HG02588 (cell line): ENCODE measurements at regions not wholly inside any gene's neighbourhood (a gene's known extent, or its start where the extent isn't known, plus 50 kb on each side); places are given as distances from the start of the nearest gene placed in this dataset.
"Not testable (repeated sequence)": the region's sequence is repeated elsewhere in the genome, so short reads cannot be mapped to it uniquely, and the experiment has no call there.

Experiments used
- ATAC-seq: cut with Tn5 transposase; IDR thresholded peaks from one replicate; pipeline ENCODE4 v1.9.1; 2021; ENCODE audit warnings: mild to moderate bottlenecking, moderate library complexity; ENCODE audit not compliant: unreplicated experiment

DNA sequence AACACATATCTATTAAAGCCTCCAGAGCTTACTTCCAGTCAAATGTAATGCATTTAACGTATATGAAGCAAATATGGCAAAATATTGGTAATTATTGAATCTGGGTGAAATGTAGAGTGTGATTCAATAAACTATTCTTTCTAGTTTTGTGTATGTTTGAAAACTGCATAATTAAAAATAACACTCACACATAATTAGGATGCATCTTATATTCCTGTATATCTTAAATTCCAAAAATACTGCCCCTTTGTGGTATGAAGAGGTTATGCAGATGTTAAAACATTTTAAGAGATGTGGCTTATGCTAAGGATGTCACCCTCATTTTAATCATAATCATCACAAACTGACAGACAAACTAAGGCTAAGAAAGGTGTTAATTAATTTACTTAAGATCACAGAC, 182.9 kb downstream of the COX18 start:
- ATAC-seq = no peak

DNA sequence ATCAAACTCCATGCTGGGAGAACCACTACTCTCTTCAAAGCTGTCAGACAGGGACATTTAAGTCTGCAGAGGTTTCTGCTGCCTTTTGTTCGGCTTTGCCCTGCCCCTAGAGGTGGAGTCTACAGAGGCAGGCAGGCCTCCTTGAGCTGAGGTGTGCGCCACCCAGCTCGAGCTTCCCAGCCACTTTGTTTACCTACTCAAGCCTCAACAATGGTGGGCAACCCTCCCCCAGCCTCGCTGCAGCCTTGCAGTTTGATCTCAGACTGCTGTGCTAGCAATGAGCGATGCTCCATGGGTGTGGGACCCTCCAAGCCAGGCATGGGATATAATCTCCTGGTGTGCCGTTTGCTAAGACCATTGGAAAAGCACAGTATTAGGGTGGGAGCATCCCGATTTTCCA, 185.3 kb downstream of the COX18 start:
- not testable (repeated sequence) for ATAC-seq

DNA sequence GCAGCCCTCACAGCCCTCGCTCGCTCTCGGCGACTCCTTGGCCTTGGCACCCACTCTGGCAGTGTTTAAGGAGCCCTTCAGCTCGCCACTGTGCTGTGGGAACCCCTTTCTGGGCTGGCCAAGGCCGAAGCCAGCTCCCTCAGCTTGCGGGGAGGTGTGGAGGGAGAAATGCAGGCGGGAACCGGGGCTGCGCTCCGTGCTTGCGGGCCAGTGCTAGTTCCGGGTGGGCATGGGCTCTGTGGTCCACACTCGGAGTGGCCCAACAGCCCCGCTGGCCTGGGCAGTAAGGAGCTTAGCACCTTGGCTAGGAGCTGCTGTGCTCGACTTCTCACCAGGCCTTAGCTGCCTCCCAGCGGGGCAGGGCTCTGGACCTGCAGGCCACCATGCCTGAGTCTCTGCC, 192.6 kb downstream of the COX18 start:
- ATAC-seq = no peak

DNA sequence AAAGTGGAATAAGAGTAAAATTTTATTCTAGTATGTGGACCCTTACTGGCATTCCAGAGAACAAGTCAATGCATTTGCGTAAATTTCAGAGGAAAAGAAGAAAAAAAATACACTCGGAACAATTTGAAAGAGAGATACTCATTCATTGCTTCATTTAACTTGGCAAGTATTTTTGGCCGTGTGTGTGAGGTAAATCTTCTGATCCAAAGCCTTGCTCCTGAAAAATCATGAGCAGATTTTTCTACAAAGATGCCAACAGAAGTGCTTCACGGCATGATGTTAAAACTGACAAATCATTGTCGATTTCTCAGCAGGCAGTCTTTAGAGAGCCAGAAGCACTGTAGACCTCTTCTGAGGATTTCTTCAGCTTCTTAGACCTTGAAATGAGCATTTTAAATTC, 194.0 kb downstream of the COX18 start:
- no peak for ATAC-seq

DNA sequence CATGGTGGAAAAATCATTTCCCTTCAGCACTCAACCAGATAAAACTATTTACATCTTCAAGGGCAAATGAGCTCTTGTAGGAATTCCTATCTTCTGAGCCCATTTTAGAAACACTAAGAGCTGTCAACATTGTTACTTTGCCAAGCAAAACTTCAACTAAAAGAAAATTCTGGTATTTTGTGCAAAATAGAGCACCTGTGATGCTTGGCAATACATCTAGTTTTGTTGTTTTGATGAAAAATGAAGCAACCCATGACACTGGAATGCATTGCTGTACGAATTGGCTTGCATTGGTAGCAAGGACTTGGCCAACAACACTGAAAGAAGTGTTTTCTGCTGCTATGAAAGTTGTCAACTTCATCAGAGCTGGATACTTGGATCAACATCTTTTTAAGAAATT, 194.4 kb downstream of the COX18 start:
- ATAC-seq = no peak

DNA sequence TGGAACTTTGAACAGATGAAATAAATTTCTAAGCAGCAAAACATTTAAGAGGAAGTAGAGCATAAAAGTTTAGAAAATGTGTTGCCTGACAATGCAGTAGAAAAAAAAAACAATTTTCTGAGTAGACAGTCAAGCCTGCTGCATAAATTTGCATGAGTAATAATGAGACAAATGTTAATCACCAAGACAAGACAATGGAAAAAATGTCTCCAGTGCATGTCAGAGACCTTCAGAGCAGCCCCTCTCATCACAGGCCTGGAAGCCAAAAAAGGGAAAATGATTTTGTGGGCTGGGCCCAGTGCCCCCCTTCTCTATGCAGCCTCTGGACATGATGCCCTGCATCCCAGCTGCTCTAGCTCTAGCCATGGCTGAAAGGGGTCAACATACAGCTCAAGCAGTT, 204.6 kb downstream of the COX18 start:
- ATAC-seq = no peak

DNA sequence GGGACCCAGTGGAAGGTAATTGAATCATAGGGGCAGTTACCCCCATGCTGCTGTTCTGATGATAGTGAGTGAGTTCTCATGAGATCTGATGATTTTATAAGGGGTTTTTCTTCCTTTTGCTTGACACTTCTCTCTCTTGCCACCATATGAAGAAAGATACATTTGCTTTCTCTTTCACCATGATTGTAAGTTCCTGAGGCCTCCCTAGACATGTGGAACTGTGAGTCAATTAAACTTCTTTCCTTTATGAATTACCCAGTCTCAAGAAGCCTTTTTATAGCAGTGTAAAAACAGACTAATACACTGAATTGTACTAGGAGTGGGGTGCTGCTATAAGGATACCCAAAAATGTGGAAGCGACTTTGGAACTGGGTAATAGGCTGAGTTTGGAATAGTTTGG, 205.2 kb downstream of the COX18 start:
- ATAC-seq = not testable (repeated sequence)

DNA sequence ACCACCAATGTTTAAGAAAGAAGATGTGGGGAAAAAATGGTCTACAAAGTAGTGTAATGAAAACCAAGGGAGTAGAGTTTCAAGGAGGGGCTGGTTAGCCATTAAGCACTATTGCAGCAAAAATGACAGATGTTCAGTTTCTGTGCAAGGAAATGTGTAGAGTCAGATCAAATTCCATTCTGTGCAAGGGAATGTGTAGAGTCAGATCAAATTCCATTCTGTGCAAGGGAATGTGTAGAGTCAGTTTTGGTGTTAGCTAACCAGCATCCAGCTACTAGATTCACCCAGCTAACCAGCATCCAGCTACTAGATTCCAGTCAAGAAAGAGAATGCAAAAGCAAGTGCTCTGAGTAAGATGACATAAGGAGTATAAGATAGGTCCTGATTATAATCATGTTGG, 208.8 kb downstream of the COX18 start:
- ATAC-seq = no peak

DNA sequence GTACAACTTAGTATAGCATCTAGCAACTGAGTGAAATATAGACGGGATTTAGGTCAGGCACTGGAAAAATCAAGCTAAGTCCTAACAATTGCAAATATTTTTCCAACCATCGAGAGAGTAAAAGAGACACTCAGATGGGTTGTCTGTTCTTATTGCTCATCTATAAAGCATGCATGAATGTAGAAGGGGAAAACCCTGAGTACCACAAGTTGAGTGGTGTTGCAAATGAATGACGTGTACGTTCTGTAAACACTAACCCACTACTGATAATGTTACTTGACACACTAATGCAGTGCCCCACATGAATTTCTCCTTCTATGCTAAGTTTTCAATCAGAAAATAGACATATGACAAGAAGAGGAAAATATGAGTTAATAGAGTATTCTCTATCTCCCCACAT, 211.2 kb downstream of the COX18 start:
- ATAC-seq = no peak

DNA sequence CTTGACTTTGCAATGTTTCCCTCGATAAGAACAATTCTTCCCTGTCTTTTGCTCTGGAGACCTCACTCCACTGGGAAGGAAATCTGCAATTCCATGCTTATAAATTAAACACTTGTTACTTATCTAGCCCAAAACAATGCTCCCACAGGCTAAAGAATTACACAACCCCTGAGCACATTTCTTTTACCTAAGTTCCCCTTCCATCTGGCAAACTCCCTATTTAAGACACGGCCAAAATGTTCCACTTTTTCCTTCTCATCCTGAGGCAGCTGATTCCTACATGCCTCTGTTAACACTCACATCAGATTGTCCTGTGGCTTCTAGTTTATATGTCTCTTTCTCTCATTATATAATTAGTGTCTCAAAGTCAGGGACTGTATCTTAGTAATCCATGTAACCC, 211.7 kb downstream of the COX18 start:
- ATAC-seq = no peak

DNA sequence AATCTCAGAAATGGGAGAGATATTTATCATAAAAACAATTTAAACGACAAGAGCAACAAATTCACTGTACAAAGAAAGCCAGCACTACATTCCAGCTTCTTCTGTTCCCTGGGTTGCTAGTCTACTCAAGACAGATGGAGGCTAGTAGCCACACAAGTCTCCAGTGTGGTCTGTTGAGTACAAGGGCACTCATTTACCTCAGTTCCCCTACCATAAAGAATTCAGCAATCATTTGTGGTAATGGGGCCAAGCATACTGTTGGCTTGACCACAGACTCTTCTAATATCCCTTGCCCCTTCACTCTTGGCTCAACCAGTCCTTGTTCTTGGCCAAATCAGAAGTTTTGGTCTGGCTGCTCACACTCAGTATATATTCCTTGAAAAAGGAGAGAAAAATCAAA, 212.3 kb downstream of the COX18 start:
- no peak for ATAC-seq

DNA sequence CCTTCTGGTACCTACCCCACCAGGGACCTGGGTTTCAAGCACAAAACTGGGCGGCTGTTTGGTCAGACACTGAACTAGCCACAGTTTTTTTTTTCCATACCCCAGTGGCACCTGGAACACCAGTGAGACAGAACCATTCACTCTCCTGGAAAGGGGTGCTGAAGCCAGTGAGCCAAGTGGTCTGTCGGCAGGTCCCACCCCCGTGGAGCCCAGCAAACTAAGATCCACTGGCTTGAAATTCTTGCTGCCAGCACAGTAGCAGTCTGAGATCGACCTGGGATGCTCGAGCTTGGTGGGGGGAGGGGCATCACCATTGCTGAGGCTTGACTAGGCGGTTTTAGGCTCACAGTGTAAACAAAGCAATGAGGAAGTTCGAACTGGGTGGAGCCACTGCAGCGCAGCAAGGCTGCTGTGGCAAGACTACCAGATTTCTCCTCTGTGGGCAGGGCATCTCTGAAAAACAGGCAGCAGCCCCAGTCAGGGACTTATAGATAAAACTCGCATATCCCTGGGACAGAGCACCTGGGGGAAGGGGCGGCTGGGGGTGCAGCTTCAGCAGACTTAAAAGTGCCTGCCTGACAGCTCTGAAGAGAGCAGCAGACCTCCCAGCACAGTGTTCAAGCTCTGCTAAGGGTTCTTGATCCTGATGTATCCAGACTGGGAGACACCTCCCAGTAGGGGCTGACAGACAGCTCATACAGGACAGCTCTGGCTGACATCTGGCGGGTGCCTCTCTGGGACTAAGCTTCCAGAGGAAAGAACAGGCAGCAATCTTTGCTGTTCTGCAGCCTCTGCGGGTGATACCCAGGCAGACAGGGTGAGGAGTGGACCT, 223.0 kb downstream of the COX18 start:
- no peak for ATAC-seq

DNA sequence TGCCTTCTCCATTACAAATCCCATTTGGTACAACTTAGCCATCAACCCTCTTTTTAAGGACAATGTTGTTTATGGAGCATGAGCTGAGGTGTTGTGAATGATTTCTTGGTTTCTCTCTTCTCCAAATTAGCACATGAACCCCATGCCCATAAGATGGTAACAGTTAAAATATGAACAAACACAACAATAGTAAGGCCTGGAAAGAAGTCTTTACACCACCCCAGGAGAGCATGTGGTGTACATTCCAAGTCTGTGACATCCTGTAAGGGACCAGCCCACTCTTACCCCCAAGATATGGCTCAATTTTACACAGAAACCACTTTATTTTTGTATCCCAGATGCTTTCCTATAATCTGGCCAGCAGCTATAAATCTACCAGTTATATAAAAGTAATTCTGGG, 226.1 kb downstream of the COX18 start:
- no peak for ATAC-seq

DNA sequence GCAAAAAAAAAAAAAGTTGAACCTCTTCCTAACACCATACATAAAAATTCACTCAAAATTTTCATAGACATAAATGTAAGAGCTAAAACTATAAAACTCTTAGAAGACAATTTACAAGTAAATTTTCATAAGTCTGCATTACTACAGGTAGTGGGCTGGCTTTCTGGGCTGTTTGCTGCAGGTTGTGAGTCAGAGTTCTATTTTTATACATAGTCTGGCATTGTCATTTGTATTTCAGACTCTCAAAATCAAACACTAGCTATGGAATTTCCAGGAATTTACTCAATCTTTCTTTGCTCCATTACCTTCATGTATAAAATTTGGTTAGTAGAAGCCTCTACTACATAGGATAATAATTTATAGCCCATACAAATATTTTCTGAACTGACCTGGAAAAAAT, 227.2 kb downstream of the COX18 start:
- no peak for ATAC-seq

DNA sequence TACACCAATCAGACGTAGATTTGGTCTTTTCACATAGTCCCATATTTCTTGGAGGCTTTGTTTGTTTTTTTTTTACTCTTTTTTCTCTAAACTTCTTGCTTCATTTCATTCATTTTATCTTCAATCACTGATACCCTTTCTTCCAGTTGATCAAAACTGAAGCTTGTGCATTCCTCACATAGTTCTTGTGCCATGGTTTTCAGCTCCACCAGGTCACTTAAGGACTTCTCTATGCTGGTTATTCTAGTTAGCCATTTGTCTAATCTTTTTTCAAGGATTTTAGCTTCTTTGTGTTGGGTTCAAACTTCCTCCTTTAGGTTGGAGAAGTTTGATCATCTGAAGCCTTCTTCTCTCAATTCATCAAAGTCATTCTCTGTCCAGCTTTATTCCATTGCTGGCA, 229.3 kb downstream of the COX18 start:
- ATAC-seq = not testable (repeated sequence)

DNA sequence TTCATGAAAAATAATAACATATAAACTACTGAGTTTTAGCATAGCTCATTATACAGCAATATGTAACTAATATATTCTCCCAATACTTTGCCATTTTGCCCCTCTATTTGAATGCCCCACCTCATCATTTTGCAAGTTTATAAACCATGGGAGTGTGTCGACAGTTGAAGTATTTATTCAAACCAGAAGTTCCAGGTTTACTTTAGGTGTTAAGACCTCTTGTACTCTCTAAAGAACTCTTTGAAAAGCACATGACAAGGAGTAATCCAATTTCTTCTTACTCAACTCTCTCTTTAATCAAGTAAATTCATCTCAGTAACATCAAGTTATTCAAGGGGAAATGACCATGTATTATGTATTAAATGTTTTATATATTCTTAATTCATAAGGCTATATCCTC, 240.7 kb downstream of the COX18 start:
- ATAC-seq = no peak

DNA sequence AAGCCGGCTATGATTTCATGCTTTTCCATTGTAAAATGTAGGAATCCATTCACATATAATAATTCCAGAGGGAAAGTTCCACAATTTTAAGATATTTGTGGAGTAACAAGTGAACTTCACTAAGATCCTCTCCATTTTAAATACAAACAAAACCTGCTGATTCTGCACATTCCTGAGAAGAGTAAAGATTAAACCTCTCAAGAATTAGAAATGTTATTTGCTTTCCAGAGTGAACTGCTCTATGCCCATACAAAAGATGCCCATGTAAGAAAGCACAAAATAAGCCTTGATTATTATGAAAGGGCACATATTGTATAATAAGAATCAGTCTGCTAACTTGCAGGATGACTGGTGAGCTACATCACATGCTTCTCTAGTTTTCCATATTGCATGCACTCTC, 241.5 kb downstream of the COX18 start:
- no peak for ATAC-seq

DNA sequence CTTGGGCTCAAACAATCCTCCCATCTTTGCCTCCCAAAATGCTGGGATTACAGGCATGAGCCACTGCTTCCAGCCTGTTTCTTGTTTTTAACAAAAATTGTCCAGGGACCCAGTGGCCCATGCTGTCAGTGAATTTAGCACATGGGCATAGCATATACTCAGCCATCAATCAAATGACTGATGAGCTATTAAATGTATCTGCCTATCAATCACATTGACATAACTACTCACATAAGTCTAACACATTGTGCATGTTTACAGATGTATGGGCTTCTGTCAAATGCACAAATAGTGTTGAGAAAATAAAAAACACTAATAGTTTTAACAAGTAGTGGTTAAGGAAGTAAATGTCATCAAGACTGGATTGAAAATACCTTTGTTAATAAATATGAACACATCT, 249.4 kb downstream of the COX18 start:
- ATAC-seq = no peak

DNA sequence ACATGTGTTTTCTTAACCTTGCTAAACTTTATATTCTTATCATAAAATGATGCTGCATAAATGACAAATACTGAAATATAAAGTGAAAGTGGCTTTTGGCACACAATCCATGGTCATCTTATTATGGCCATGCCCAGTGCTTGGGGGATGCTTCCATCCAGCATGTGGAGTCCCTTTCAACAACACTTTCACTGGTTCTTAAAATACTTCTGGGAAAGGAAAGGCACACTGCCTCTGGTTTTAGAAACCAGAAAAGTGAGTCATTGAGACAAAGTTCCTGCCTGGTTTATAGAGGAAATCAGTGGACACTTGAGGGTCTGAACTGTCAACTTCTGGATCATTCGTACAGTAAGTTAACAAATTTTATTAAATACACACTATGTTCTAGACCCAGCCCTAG, 248.0 kb upstream of the ADAMTS3 start:
- ATAC-seq = no peak

DNA sequence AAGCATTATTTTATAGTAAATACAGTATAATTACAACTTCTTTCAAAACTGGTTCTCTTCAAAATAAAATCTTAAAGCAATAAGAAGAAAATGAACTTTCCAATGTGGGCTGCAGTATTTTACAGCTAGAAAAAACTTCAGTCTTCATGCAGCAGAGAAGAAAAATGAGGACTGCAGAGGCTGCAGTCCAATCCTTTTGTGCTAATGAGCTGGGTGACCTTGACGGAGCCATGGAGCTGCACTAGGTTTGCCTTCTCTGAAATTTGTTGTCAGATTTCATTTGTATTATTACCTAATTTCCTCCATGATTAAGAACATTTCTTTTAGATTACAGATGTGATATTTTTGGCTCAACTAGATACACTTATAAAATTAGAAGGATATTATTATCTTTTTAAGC, 245.2 kb upstream of the ADAMTS3 start:
- ATAC-seq = no peak

DNA sequence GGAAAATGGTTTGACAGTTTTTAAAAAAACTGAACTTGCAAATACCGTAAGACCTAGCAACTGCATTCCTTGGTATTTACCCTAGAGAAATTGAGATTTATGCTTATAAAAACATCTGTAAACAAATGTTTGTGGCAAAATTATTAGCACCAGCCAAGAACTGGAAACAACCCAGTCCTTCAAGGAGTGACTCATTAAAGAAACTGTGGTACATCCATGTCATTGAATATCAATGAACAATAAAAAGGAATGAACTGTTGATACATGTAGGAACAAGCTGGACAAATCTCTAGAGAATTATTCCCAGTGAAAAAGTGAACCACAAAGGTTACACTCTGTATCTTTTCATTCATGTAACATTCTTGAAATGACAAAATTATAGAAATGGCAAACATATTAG, 240.2 kb upstream of the ADAMTS3 start:
- ATAC-seq = no peak

DNA sequence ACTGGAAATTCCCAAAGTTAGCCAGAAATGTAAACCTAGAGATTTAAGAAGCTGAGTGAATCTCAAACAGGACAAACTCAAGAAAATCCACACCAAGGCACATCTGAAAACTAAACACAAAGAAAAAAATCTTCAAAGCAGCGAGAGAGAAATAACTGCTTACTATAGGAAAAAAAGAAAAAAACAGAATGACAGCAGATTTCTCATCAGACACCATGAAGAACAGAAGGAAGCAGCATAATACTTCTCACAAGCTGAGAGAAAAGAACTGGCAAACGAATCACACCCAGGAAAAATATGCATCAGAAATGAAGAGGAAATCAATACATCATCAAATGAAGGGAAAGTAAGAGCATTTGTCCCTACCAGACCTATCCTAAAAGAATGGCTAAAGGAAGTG, 236.3 kb upstream of the ADAMTS3 start:
- no peak for ATAC-seq

DNA sequence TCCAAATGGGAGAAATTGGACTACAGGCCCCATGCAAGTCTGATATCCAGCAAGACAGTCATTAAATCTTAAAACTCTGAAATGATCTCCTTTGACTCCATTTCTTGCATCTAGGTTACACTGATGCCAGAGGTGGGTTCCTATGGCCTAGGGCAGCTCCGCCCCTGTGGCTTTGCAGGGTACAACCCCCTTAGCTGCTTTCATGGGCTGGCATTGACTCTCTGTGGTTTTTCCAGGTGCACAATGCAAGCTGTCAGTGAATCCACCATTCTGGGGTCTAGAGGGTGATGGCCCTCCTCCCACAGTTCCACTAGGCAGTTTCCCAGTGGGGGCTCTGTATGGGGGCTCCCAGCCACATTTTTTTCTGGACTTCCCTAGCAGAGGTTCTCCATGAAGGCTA, 228.5 kb upstream of the ADAMTS3 start:
- no peak for ATAC-seq
